ENCODE measurements at regions not wholly inside any gene's neighbourhood (a gene's known extent, or its start where the extent isn't known, plus 50 kb on each side); places are given as distances from the start of the nearest gene placed in this dataset.

GRCh38 chr3:41141433-41142167, 57.7 kb upstream of the CTNNB1 start:
- no peak for DNase-seq (ENCODE audit: extremely low spot score)
- ChIA-PET POLR2A (no interaction called here), CTCF (interaction anchor here (1.2 kb wide), 1 partner anchor 16 kb away, joined by 3 read pairs; no protein-coding TSS in a partner anchor)
- TF ChIP-seq CTCF (IDR thresholded peaks at IDR 0.05; ENCODE audit: control extremely low read depth, extremely low read depth, low read depth, missing control alignments): no peak

- no peak for DNase-seq (ENCODE audit: extremely low spot score)
- ChIA-PET CTCF (no interaction called here), POLR2A (no interaction called here)
- TF ChIP-seq CTCF (IDR thresholded peaks at IDR 0.05; ENCODE audit: control extremely low read depth, extremely low read depth, low read depth, missing control alignments): no peak
Measured at GRCh38 chr3:41143421-41144031, 55.8 kb upstream of the CTNNB1 start.

- CTCF ChIA-PET: no interaction called here
- no peak for DNase-seq (ENCODE audit: extremely low spot score)
- POLR2A ChIA-PET: no interaction called here
- TF ChIP-seq CTCF (IDR thresholded peaks at IDR 0.05; ENCODE audit: control extremely low read depth, extremely low read depth, low read depth, missing control alignments): no peak
Measured at GRCh38 chr3:41144631-41145030, 54.7 kb upstream of the CTNNB1 start.

GRCh38 chr3:41148478-41148877, 50.8 kb upstream of the CTNNB1 start:
- CTCF ChIA-PET: no interaction called here
- no peak for TF ChIP-seq CTCF (IDR thresholded peaks at IDR 0.05; ENCODE audit: control extremely low read depth, extremely low read depth, low read depth, missing control alignments)
- POLR2A ChIA-PET: no interaction called here
- no peak for DNase-seq (ENCODE audit: extremely low spot score)

GRCh38 chr3:41148901-41149300, 50.4 kb upstream of the CTNNB1 start:
- ChIA-PET POLR2A (no interaction called here), CTCF (no interaction called here)
- TF ChIP-seq CTCF (IDR thresholded peaks at IDR 0.05; ENCODE audit: control extremely low read depth, extremely low read depth, low read depth, missing control alignments): no peak
- no peak for DNase-seq (ENCODE audit: extremely low spot score)

Measured in GM10248 (cell line).